HepG2 (cell line): ENCODE measurements at regions not wholly inside any gene's neighbourhood (a gene's known extent, or its start where the extent isn't known, plus 50 kb on each side); places are given as distances from the start of the nearest gene placed in this dataset.

Source experiments
- ELF1 ChIP-seq: sonication (generic); formaldehyde crosslinking; IDR thresholded peaks from 2 replicates; pipeline ENCODE4 v1.4.0; 2020; ENCODE audit warnings: missing genetic modification reagents
- MXI1 ChIP-seq: IDR thresholded peaks from 3 replicates; pipeline ENCODE4 v1.6.1; 2012; ENCODE audit warnings: low read depth, low read length, inconsistent platforms, borderline replicate concordance
- NR2F2 ChIP-seq: IDR thresholded peaks from 2 replicates; pipeline ENCODE4 v1.6.1; 2012; ENCODE audit warnings: low read depth, inconsistent platforms, borderline replicate concordance
- SMARCE1 ChIP-seq: fragments of 450-650 bp; IDR thresholded peaks from 2 replicates; pipeline ENCODE4 v1.6.1; 2017; ENCODE audit warnings: borderline replicate concordance
- ZMYM2 ChIP-seq: sonication (generic); formaldehyde crosslinking; IDR thresholded peaks from 2 replicates; pipeline ENCODE4 v1.8.0; 2022; ENCODE audit warnings: mild to moderate bottlenecking, missing genetic modification reagents
- ZNF382 ChIP-seq: sonication (generic); formaldehyde crosslinking; IDR thresholded peaks from 2 replicates; pipeline ENCODE4 v1.5.0; 2020; ENCODE audit warnings: missing genetic modification reagents, mild to moderate bottlenecking, borderline replicate concordance
- ZNF768 ChIP-seq: sonication (generic); formaldehyde crosslinking; IDR thresholded peaks from 2 replicates; pipeline ENCODE4 v1.4.0; 2020; ENCODE audit warnings: missing genetic modification reagents
- TF ChIP-seq, protein P1 (sequence below): sonication (generic); formaldehyde crosslinking; IDR thresholded peaks from 2 replicates; pipeline ENCODE4 v1.4.0; 2020; ENCODE audit warnings: mild to moderate bottlenecking, missing genetic modification reagents
- TF ChIP-seq, protein P2 (sequence below), 2 experiments: sonication (generic) in 1 of 2; formaldehyde crosslinking in 1 of 2; IDR thresholded peaks; 2 replicates each; pipeline versions ENCODE4 v1.4.0 to v1.6.1; 2016 to 2020; ENCODE audit warnings: borderline replicate concordance in 1 of 2, low read depth in 1 of 2, mild to moderate bottlenecking in 1 of 2, missing genetic modification reagents in 1 of 2
- TF ChIP-seq, protein P3 (sequence below): sonication (generic); formaldehyde crosslinking; IDR thresholded peaks from 2 replicates; pipeline ENCODE4 v1.4.0; 2020; ENCODE audit warnings: missing genetic modification reagents
- TF ChIP-seq, protein P4 (sequence below): sonication (generic); formaldehyde crosslinking; IDR thresholded peaks from 2 replicates; pipeline ENCODE4 v1.4.0; 2020; ENCODE audit warnings: missing genetic modification reagents, borderline replicate concordance
- TF ChIP-seq, protein P5 (sequence below): IDR thresholded peaks from 2 replicates; pipeline ENCODE4 v1.6.1; 2012; ENCODE audit warnings: inconsistent platforms
- TF ChIP-seq, protein P6 (sequence below): sonication (generic); formaldehyde crosslinking; IDR thresholded peaks from 2 replicates; pipeline ENCODE4 v1.4.0; 2020; ENCODE audit warnings: missing genetic modification reagents, borderline replicate concordance

DNA sequence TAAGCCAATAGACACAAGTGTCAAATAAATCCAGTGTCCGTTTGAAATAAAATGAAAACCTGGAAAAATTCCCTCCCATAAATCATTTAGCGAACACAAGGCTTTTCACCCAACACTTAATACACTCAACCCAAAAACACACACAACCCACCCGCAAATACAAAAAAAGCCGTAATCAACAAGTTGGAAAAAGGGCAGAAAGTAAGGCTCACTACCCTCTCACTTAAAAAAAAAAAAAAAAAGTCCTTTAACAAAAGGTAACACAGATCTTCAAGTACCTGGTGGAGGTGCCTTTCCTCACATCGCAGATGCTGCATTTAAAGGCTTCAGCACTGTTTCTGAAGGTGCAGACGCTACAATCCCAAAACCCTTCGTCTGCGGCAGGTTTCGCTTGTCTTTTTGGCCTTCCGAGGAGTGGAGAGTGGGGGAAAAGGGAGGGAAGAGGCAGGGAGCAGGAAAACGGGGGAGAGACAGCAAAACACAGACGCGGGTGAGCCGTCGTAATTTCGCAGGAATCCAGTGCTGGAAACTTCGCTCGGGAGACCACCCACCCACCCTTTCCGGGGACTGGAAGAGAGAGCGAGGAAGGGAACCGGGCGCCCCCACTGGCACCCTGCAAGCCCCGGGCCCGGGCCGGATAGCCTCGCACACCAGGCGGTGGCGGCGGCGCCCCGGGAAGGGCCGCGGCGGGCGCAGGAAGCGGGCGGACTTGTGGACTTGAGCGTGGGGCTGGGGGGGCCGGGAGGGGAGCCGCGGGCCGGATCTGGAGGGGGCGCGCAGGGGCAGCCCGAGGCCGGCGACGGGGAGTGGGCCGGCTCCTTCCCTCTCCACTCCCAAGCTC lies 401.8 kb downstream of the SHQ1 start, which contains the start of gene RYBP (continued):
- TF ChIP-seq ZMYM2 (CRISPR knock-in tag) = no peak
- TF ChIP-seq, protein P1, sequence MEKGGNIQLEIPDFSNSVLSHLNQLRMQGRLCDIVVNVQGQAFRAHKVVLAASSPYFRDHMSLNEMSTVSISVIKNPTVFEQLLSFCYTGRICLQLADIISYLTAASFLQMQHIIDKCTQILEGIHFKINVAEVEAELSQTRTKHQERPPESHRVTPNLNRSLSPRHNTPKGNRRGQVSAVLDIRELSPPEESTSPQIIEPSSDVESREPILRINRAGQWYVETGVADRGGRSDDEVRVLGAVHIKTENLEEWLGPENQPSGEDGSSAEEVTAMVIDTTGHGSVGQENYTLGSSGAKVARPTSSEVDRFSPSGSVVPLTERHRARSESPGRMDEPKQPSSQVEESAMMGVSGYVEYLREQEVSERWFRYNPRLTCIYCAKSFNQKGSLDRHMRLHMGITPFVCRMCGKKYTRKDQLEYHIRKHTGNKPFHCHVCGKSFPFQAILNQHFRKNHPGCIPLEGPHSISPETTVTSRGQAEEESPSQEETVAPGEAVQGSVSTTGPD (CRISPR knock-in tag) = no peak
- TF ChIP-seq SMARCE1 = no peak
- TF ChIP-seq, protein P2, sequence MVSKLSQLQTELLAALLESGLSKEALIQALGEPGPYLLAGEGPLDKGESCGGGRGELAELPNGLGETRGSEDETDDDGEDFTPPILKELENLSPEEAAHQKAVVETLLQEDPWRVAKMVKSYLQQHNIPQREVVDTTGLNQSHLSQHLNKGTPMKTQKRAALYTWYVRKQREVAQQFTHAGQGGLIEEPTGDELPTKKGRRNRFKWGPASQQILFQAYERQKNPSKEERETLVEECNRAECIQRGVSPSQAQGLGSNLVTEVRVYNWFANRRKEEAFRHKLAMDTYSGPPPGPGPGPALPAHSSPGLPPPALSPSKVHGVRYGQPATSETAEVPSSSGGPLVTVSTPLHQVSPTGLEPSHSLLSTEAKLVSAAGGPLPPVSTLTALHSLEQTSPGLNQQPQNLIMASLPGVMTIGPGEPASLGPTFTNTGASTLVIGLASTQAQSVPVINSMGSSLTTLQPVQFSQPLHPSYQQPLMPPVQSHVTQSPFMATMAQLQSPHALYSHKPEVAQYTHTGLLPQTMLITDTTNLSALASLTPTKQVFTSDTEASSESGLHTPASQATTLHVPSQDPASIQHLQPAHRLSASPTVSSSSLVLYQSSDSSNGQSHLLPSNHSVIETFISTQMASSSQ (IDR thresholded peaks at IDR 0.05; ENCODE audit: low read depth) = no peak
- TF ChIP-seq, protein P2 (CRISPR knock-in tag; IDR thresholded peaks at IDR 0.05; ENCODE audit: borderline replicate concordance) = no peak
- no peak for TF ChIP-seq MXI1
- no peak for TF ChIP-seq ELF1 (CRISPR knock-in tag)
- TF ChIP-seq, protein P3, sequence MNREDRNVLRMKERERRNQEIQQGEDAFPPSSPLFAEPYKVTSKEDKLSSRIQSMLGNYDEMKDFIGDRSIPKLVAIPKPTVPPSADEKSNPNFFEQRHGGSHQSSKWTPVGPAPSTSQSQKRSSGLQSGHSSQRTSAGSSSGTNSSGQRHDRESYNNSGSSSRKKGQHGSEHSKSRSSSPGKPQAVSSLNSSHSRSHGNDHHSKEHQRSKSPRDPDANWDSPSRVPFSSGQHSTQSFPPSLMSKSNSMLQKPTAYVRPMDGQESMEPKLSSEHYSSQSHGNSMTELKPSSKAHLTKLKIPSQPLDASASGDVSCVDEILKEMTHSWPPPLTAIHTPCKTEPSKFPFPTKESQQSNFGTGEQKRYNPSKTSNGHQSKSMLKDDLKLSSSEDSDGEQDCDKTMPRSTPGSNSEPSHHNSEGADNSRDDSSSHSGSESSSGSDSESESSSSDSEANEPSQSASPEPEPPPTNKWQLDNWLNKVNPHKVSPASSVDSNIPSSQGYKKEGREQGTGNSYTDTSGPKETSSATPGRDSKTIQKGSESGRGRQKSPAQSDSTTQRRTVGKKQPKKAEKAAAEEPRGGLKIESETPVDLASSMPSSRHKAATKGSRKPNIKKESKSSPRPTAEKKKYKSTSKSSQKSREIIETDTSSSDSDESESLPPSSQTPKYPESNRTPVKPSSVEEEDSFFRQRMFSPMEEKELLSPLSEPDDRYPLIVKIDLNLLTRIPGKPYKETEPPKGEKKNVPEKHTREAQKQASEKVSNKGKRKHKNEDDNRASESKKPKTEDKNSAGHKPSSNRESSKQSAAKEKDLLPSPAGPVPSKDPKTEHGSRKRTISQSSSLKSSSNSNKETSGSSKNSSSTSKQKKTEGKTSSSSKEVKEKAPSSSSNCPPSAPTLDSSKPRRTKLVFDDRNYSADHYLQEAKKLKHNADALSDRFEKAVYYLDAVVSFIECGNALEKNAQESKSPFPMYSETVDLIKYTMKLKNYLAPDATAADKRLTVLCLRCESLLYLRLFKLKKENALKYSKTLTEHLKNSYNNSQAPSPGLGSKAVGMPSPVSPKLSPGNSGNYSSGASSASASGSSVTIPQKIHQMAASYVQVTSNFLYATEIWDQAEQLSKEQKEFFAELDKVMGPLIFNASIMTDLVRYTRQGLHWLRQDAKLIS (CRISPR knock-in tag) = no peak
- TF ChIP-seq, protein P4, sequence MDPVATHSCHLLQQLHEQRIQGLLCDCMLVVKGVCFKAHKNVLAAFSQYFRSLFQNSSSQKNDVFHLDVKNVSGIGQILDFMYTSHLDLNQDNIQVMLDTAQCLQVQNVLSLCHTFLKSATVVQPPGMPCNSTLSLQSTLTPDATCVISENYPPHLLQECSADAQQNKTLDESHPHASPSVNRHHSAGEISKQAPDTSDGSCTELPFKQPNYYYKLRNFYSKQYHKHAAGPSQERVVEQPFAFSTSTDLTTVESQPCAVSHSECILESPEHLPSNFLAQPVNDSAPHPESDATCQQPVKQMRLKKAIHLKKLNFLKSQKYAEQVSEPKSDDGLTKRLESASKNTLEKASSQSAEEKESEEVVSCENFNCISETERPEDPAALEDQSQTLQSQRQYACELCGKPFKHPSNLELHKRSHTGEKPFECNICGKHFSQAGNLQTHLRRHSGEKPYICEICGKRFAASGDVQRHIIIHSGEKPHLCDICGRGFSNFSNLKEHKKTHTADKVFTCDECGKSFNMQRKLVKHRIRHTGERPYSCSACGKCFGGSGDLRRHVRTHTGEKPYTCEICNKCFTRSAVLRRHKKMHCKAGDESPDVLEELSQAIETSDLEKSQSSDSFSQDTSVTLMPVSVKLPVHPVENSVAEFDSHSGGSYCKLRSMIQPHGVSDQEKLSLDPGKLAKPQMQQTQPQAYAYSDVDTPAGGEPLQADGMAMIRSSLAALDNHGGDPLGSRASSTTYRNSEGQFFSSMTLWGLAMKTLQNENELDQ (CRISPR knock-in tag) = no peak
- TF ChIP-seq, protein P5, sequence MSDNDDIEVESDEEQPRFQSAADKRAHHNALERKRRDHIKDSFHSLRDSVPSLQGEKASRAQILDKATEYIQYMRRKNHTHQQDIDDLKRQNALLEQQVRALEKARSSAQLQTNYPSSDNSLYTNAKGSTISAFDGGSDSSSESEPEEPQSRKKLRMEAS = no peak
- TF ChIP-seq ZNF768 = no peak
- no peak for TF ChIP-seq NR2F2
- TF ChIP-seq, protein P6, sequence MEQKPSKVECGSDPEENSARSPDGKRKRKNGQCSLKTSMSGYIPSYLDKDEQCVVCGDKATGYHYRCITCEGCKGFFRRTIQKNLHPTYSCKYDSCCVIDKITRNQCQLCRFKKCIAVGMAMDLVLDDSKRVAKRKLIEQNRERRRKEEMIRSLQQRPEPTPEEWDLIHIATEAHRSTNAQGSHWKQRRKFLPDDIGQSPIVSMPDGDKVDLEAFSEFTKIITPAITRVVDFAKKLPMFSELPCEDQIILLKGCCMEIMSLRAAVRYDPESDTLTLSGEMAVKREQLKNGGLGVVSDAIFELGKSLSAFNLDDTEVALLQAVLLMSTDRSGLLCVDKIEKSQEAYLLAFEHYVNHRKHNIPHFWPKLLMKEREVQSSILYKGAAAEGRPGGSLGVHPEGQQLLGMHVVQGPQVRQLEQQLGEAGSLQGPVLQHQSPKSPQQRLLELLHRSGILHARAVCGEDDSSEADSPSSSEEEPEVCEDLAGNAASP (CRISPR knock-in tag) = no peak
- TF ChIP-seq ZNF382 = no peak
